Activated effector memory CD4-positive, alpha-beta T cell treated with anti-CD3 and anti-CD28 coated beads, Interleukin-2, amount 50 U/mL, for 16 hours (primary cell): ENCODE measurements at regions not wholly inside any gene's neighbourhood (a gene's known extent, or its start where the extent isn't known, plus 50 kb on each side); places are given as distances from the start of the nearest gene placed in this dataset.

Experiments used
- DNase-seq: peaks from one replicate; pipeline ENCODE4 v3.0.0-alpha.2; 2020

DNA sequence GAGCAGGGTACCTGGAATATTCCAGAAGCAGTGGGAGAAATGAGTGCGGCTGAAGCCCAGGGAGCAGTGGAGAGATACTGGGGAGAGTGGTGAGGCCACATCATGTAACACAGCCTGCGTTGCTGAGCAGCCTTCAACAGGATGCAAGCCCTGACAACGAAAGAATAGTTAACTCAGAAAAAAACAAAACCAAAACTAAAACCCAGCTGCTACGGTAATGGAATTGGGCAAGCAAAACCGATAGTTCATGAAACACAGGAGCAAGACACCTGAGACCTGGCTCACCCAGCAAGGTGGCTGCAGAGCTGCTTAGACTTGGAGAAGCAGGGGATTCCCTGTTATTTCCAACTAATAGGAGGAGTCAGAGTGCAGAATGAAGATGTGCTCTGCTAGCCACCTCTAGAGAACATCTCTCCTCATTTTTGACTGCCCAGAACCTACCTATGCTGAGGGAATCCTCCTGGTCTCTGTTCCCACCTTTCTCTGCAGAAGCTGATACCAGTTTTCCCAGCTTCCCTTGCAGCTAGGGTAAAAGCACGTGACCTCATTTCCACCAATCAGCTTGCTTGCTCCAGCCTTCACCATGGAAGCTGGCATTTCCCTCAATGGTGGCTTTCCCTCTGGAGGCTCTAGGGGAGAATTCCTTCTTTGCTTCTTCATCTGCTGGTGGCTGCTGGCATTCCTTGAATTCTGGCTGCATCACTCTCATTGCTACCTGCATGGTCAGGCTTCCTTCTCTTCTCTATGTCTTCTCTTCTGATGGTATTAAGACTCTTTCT lies 59.4 kb upstream of the XYLT1 start:
- DNase-seq = peak; percentile 67

DNA sequence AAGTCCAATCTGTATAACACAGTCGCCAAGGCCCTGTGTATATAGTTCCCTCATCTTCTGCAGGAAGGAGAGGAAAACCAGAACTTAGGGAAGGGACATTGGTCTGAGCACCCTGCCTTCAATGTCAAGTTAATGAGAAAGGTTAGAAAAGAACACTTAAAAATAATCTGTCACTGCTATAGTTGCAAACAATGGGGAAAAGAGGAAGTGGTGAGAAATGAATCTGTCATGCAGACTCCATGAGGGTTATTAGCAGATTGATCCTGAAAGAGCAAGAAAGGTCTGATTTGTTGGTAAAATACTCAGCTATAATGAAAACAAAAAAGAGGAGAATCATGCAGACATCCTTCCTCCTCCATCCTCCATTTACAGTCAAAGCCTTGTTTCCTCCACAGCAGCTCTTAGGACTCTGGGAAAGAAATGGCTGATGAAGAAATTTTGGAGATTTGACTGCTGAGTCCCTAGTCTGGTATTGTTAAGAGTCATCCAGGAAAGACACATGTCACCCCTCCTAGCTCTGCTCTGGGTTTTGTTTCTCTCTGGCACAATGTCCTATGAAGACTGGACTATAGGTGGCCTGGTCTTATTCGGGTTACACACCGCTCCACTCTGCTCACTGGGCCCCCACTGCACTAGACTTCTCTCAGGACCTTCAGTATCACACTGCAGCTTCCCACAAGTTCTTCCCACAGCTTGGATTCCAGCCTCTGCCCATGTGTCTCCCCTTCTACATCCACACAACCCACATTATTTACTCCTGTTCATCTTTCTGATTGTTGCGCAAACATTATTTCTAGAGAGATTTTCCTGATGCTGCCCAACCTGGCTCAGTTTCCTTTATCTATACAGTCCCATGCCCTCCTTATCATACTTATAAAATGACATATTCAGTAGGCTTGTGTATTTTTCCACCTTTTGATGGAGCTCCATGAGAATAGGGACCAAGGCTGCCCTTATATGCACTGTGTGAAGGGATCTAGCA lies 56.5 kb upstream of the XYLT1 start:
- DNase-seq = no peak

DNA sequence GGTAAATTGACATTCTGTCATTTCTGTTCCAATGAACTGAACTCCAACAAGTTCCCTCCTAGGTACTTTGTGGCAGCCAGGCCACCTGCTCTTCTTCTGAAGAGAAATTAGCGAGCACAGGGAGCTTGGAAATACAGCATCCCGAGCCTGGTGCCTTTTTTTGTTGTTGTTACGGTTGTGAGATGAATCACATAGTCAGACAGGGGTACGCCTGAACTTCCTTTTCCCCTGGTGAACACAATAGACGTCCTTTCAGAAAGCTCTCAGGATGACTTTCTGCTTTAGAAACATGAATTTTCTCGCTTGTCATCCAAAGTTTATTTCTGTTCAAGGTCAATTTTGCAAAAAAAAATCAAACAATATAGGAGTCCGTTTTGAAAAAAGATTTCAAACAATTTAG lies 53.9 kb upstream of the XYLT1 start:
- no peak for DNase-seq

DNA sequence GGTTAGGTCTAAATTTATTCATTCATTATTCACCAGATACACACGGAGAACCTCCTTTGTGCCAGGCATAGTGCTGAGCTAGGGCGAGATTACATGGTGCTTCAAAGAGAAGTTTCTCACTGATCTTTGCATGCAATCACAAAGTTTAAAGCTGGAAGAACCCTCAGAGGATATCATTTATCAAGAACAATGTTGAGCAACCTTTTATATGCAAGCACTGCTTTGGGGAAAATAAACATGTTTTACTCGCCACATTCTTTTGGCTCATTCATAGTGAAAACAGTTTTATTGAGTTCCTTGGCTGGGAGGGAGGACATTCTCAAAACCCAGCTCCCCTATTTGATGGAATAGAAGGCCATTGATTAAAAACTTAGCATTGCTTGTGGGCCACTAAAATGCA lies 49.8 kb upstream of the XYLT1 start:
- no peak for DNase-seq
